Immature natural killer cell (primary cell): ENCODE measurements at regions not wholly inside any gene's neighbourhood (a gene's known extent, or its start where the extent isn't known, plus 50 kb on each side); places are given as distances from the start of the nearest gene placed in this dataset.
"Not testable (repeated sequence)": the region's sequence is repeated elsewhere in the genome, so short reads cannot be mapped to it uniquely, and the experiment has no call there.

ENCODE experiments used
- DNase-seq, 3 donors: peaks; one replicate each; pipeline ENCODE4 v3.0.0; 2022; ENCODE audit warnings: mixed read lengths in 1 of 3
- H3K27ac Mint-ChIP-seq, 6 donors: one replicate each; pipeline ENCODE4 v1.8.0; 2020; ENCODE audit warnings: mixed read lengths in 6 of 6, mild to moderate bottlenecking in 5 of 6, inconsistent platforms in 4 of 6, moderate library complexity in 3 of 6
- H3K27me3 Mint-ChIP-seq, 3 donors: one replicate each; pipeline ENCODE4 v1.8.0; 2020 to 2021; ENCODE audit warnings: low read depth in 3 of 3, mild to moderate bottlenecking in 3 of 3, mixed read lengths in 3 of 3, moderate library complexity in 3 of 3, inconsistent platforms in 1 of 3
- H3K36me3 Mint-ChIP-seq, 3 donors: one replicate each; pipeline ENCODE4 v1.8.0; 2020; ENCODE audit warnings: mixed read lengths in 3 of 3, inconsistent platforms in 2 of 3, mild to moderate bottlenecking in 2 of 3
- H3K4me1 Mint-ChIP-seq, 2 donors: one replicate each; pipeline ENCODE4 v1.8.0; 2020; ENCODE audit warnings: inconsistent platforms in 2 of 2, mild to moderate bottlenecking in 2 of 2, mixed read lengths in 2 of 2, moderate library complexity in 1 of 2
- H3K4me3 Mint-ChIP-seq, 5 donors: one replicate each; pipeline ENCODE4 v1.8.0; 2020; ENCODE audit warnings: mild to moderate bottlenecking in 5 of 5, mixed read lengths in 5 of 5, inconsistent platforms in 3 of 5, moderate library complexity in 3 of 5
- H3K9me3 Mint-ChIP-seq, 6 donors: one replicate each; pipeline ENCODE4 v1.8.0; 2020; ENCODE audit warnings: mild to moderate bottlenecking in 6 of 6, mixed read lengths in 6 of 6, inconsistent platforms in 4 of 6, moderate library complexity in 3 of 6

DNA sequence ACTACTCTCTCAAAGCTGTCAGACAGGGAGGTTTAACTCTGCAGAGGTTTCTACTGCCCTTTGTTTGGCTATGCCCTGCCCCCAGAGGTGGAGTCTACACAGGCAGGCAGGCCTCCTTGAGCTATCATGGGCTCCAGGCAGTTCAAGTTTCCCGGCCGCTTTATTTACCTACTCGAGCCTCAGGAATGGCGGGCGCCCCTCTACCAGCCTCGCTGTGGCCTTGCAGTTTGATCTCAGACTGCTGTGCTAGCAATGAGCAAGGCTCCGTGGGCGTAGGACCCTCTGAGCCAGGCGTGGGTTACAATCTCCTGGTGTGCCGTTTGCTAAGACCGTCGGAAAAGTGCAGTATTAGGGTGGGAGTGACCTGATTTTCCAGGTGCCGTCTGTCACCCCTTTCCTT, 124.3 kb downstream of the PTCHD1 start:
- H3K4me3 Mint-ChIP-seq, H3K4me1 Mint-ChIP-seq, H3K36me3 Mint-ChIP-seq, DNase-seq, H3K27me3 Mint-ChIP-seq, H3K27ac Mint-ChIP-seq: not testable (repeated sequence)
- peaks cover 4 to 21% (median 11%) of the 10 kb centered on the region in 6 donors for H3K9me3 Mint-ChIP-seq

- Mint-ChIP-seq H3K4me1 (no peaks in the 10 kb centered on the region), H3K36me3 (peaks cover 0 to 5% (median 0%) of the 10 kb centered on the region in 3 donors), H3K9me3 (peaks cover 8 to 36% (median 20%) of the 10 kb centered on the region in 6 donors), H3K4me3 (no peak overlapping the region), H3K27ac (no peak overlapping the region), H3K27me3 (peaks cover 0 to 2% (median 0%) of the 10 kb centered on the region in 3 donors)
- DNase-seq = no peak
These were observed 130.6 kb downstream of the PTCHD1 start for GRCh38 chrX:23465105-23465791.

DNA sequence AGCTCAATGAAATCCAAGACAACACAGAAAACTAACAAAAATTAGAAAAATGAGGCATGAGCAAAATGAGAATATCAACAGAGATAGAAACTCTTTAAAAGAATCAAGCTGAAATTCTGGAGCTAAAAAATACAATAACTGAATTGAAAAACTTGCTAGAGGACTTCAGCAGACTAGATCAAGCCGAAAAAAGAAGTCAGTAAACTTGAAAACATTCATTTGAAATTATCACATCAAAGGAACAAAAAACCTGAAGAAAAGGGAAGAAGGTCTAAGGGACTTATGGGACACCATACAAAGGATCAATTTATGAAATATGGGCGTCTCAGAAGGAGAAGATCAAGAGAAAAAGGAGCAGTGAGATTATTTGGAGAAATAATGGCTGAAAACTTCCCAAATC, 131.3 kb downstream of the PTCHD1 start:
- no peak for DNase-seq
- Mint-ChIP-seq H3K9me3 (peaks cover 8 to 36% (median 22%) of the 10 kb centered on the region in 6 donors), H3K4me3 (no peak overlapping the region), H3K4me1 (no peaks in the 10 kb centered on the region), H3K36me3 (peaks cover 0 to 5% (median 0%) of the 10 kb centered on the region in 3 donors), H3K27ac (no peak overlapping the region), H3K27me3 (peaks cover 0 to 2% (median 0%) of the 10 kb centered on the region in 3 donors)

- Mint-ChIP-seq H3K9me3 (peaks cover 0 to 12% (median 4%) of the 10 kb centered on the region in 6 donors), H3K36me3 (no peaks in the 10 kb centered on the region), H3K27ac (no peak overlapping the region), H3K4me3 (no peak overlapping the region), H3K27me3 (peaks cover 0 to 11% (median 4%) of the 10 kb centered on the region in 3 donors), H3K4me1 (no peaks in the 10 kb centered on the region)
- no peak for DNase-seq
These were observed 143.4 kb downstream of the PTCHD1 start for GRCh38 chrX:23478056-23478455.

GRCh38 chrX:23478561-23478960, 143.9 kb downstream of the PTCHD1 start:
- H3K36me3 Mint-ChIP-seq = no peaks in the 10 kb centered on the region
- H3K4me1 Mint-ChIP-seq = no peaks in the 10 kb centered on the region
- no peak overlapping the region for H3K27ac Mint-ChIP-seq
- H3K4me3 Mint-ChIP-seq = no peak overlapping the region
- peaks cover 0 to 12% (median 4%) of the 10 kb centered on the region in 6 donors for H3K9me3 Mint-ChIP-seq
- H3K27me3 Mint-ChIP-seq = peaks cover 0 to 11% (median 2%) of the 10 kb centered on the region in 3 donors
- no peak for DNase-seq

DNA sequence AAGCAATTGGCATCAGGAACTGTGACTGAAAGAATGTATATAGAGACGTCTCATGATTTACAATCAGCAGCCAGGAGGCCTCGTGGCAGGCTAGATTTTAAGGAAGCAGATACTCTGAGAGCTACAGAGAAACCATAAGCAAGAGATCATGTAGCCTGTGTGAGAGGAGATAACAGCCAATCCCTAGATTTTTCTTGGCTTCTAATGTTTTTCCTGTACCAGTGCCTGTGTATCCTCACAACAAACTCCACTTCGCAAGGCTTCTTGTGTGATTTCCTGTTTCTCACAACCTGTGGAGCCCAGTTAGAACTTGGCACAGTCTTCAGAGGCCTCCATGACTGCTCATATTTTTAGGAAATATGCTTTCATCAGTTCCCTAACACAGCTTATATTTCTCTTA, 147.9 kb downstream of the PTCHD1 start:
- H3K4me1 Mint-ChIP-seq = no peaks in the 10 kb centered on the region
- H3K4me3 Mint-ChIP-seq = no peak overlapping the region
- no peak overlapping the region for H3K27ac Mint-ChIP-seq
- peaks cover 0 to 4% (median 2%) of the 10 kb centered on the region in 6 donors for H3K9me3 Mint-ChIP-seq
- H3K27me3 Mint-ChIP-seq = peaks cover 0 to 2% (median 2%) of the 10 kb centered on the region in 3 donors
- no peaks in the 10 kb centered on the region for H3K36me3 Mint-ChIP-seq
- DNase-seq = no peak

GRCh38 chrX:23483396-23483795, 148.7 kb downstream of the PTCHD1 start:
- Mint-ChIP-seq H3K4me3 (no peak overlapping the region), H3K27me3 (peaks cover 0 to 2% (median 2%) of the 10 kb centered on the region in 3 donors), H3K4me1 (no peaks in the 10 kb centered on the region), H3K36me3 (no peaks in the 10 kb centered on the region), H3K27ac (no peak overlapping the region), H3K9me3 (peaks cover 0 to 4% (median 0%) of the 10 kb centered on the region in 6 donors)
- DNase-seq = no peak

- H3K27me3 Mint-ChIP-seq = peaks cover 0 to 4% (median 1%) of the 10 kb centered on the region in 3 donors
- no peak overlapping the region for H3K4me3 Mint-ChIP-seq
- H3K9me3 Mint-ChIP-seq = peaks cover 0 to 3% (median 0%) of the 10 kb centered on the region in 6 donors
- peaks cover 6 to 14% of the 10 kb centered on the region in 2 donors for H3K4me1 Mint-ChIP-seq
- peak in 1 of 3 donors; percentile 1 for DNase-seq
- no peaks in the 10 kb centered on the region for H3K36me3 Mint-ChIP-seq
- H3K27ac Mint-ChIP-seq = peak overlapping the region in 1 of 6 donors; percentile 11
These were observed 159.3 kb downstream of the PTCHD1 start for GRCh38 chrX:23493941-23494374.

DNA sequence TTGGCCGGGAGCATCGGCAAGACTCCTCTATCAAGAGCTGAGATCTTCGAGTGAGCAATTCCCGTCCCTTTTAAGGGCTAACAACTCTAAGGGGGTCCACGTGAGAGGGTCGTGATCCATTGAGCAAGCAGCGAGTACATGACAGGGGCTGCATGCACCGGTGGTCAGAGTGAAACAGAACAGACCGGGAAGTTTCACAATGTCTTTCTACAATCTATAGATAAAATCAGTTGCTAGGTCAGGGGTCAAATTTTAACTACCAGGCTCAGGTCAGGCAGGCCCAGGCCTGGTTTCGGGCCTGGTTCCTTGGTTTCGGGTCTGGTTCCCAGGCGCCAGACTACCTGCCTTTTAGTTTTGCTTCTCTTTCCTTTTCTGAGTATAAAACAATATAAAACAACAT, 160.1 kb downstream of the PTCHD1 start:
- DNase-seq = no peak
- Mint-ChIP-seq H3K4me3 (no peak overlapping the region), H3K9me3 (peaks cover 0 to 3% (median 0%) of the 10 kb centered on the region in 6 donors), H3K36me3 (no peaks in the 10 kb centered on the region), H3K4me1 (peaks cover 6 to 14% of the 10 kb centered on the region in 2 donors), H3K27ac (no peak overlapping the region), H3K27me3 (peaks cover 0 to 2% (median 0%) of the 10 kb centered on the region in 3 donors)

DNA sequence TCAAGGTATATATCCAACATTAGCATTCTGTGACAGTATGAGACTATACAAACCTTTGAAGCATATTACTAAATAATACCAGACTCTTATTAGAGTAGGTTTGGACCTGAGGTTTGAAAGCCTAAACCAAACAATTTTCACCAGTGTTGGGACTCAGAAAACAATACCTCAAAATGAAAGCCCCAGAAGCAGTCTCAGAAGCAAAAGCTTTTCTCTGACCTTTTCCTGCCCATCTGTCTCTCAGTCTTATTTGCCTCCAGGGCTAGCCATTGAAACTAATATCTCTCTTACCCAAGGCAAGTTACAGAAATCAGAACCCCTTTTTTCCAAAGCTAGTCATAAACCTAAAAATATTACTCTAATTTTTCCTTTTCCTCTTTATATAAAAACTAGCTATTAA, 163.3 kb downstream of the PTCHD1 start:
- H3K27me3 Mint-ChIP-seq = peaks cover 0 to 5% (median 1%) of the 10 kb centered on the region in 3 donors
- no peak for DNase-seq
- H3K27ac Mint-ChIP-seq = no peak overlapping the region
- H3K36me3 Mint-ChIP-seq = no peaks in the 10 kb centered on the region
- peaks cover 6 to 14% of the 10 kb centered on the region in 2 donors for H3K4me1 Mint-ChIP-seq
- H3K4me3 Mint-ChIP-seq = no peak overlapping the region
- no peaks in the 10 kb centered on the region for H3K9me3 Mint-ChIP-seq

DNA sequence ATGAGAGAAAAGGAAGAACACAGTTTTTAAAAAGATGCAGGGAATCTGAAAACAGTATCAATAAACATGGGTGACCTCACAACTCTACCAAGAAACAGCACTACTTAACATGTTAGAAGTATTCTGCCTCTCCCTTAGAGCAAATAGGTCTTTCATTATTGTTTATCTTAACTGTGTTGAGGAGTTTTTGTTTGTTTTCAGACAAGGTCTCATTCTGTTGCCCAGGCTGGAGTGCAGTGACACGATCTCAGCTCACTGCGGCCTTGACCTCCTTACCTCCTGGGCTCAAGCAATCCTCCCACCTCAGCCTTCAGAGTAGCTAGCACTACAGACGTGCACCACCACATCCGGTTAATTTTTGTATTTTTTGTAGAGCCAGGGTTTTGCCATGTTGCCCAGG, 165.3 kb upstream of the PRDX4 start:
- Mint-ChIP-seq H3K9me3 (no peaks in the 10 kb centered on the region), H3K4me3 (no peak overlapping the region), H3K27ac (no peak overlapping the region), H3K4me1 (no peaks in the 10 kb centered on the region), H3K27me3 (peaks cover 1 to 5% (median 4%) of the 10 kb centered on the region in 3 donors), H3K36me3 (no peaks in the 10 kb centered on the region)
- no peak for DNase-seq

DNA sequence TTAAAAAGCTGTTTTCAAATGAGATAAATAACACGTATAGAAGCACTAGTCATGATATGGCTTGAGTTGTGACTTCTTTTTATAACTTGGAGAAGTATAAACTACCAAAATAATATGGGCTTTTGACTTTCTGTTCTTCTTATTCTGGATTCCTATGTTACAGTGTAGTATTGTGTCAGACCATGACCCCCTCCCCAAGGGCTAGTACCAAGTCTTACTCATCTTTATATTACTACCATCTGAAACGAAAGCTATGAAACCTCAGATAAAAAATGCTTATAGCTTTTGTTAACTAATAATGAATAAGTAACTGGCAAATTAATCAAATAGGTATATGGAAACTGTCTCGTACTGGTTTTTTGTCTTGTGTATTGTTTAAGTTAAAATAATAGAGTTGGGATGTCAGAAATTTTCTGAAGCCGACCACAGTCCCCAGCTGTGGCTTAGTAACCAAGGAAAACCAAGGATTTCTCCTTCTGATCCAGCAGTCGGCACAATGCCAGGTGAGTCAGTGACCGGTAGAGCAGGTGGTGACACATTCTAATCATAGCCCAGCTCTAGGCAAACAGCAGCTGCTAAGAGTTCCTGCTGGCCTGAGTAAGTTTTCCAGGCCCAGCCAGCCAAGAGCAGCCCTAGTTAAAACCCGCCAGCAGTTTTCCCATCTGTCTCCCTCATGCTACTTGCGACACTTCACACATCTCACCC, 163.3 kb upstream of the PRDX4 start:
- no peak overlapping the region for H3K4me3 Mint-ChIP-seq

DNA sequence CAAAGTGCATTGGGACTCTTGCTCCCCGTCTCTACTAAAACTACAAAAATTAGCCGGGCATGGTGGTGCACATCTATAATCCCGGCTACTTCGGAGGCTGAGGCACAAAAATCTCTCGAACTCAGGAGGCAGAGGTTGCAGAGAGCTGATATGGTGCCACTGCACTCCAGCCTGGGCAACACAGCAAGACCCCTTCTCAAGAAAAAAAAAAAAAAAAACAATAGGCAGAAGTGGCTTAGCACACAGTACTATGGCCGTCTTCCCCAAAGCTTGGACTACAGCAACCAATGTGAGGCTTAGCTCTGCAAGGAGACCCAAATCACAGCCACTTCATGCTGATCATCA, 162.8 kb upstream of the PRDX4 start:
- Mint-ChIP-seq H3K4me3 (no peak overlapping the region), H3K4me1 (no peaks in the 10 kb centered on the region), H3K27ac (no peak overlapping the region), H3K27me3 (peaks cover 1 to 8% (median 4%) of the 10 kb centered on the region in 3 donors), H3K36me3 (no peaks in the 10 kb centered on the region), H3K9me3 (peaks cover 0 to 8% (median 0%) of the 10 kb centered on the region in 6 donors)
- no peak for DNase-seq

More for the DNA sequence above, 163.3 kb upstream of the PRDX4 start:
- Mint-ChIP-seq H3K4me1 (no peaks in the 10 kb centered on the region), H3K27ac (no peak overlapping the region), H3K36me3 (no peaks in the 10 kb centered on the region), H3K27me3 (peaks cover 1 to 5% (median 4%) of the 10 kb centered on the region in 3 donors), H3K9me3 (peaks cover 0 to 6% (median 0%) of the 10 kb centered on the region in 6 donors)
- DNase-seq = no peak

DNA sequence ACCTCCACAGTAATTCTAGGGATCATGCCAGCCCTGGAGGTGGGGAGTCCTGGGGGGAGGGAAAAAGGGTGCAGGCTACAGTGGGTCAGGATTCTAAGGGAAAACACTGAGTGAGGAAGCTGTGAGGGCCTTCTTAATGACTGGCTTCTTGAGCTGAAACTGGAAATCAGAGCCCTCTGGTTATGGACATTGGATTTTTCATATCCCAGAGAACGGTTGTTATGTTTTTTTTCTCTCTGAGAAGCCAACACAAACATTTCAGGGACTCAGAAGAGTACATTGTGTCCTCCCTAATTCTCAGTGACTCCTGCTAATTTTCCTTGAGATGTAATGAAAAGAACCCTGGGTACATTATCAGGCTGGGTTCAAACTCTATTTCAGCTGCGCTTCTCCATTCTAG, 162.4 kb upstream of the PRDX4 start:
- Mint-ChIP-seq H3K27ac (no peak overlapping the region), H3K9me3 (peaks cover 0 to 8% (median 0%) of the 10 kb centered on the region in 6 donors), H3K4me1 (no peaks in the 10 kb centered on the region), H3K27me3 (peaks cover 1 to 8% (median 4%) of the 10 kb centered on the region in 3 donors), H3K36me3 (no peaks in the 10 kb centered on the region), H3K4me3 (no peak overlapping the region)
- no peak for DNase-seq
